HG02623 (cell line): ENCODE measurements at regions not wholly inside any gene's neighbourhood (a gene's known extent, or its start where the extent isn't known, plus 50 kb on each side); places are given as distances from the start of the nearest gene placed in this dataset.

Source experiments
- ATAC-seq: cut with Tn5 transposase; IDR thresholded peaks from one replicate; pipeline ENCODE4 v1.9.1; 2021; ENCODE audit warnings: moderate library complexity; ENCODE audit not compliant: unreplicated experiment

DNA sequence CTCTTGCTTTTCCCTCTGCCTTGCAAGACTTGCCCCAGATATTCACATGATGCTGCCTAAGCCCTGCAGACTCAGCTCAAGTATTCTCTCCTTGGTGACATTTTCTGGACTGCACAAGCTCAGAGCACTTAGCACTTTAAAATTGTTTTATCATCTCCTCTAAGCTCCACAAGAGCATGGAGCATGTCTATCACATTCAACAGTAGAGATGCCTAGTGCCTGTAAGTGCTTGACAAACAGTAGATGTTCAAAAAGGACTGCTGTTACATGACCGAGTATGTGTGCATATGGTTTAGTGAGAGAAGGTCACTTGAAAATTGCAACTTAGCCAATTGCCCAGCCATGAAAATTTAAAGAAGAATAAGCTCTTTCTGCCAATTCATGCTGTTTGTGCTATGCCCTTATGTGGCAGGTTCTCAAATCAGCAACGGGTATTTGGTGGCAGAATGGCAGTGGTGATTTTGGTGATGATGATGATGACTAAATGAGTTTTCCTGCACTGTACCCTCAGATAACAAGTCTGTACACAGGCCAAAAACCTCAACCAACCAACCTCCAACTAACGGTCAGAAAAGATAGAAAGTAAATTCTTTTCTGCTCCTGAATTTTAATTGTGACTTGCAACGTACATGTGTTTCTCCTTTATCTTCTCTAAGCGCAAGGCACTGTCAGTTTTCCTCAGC is 647.2 kb upstream of the UBE2E2 start:
- no peak for ATAC-seq

DNA sequence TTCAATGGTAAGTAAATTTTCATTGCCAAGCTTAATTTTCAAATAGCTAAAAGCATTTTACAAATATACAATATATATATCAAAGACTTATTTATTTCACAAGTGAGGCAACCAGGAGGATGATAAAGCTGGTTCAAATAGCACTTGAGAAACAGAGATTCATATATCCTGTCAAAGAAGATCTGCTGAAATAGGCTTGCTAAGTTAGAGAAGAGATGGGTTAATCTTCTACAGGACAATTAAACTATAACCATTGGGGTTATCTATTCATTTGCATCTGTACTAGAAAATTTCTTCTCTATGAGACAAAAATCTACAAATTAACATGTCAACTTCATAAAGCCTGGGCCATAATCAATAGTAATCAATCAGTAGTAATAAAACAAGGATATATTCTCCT is 637.7 kb upstream of the UBE2E2 start:
- no peak for ATAC-seq

DNA sequence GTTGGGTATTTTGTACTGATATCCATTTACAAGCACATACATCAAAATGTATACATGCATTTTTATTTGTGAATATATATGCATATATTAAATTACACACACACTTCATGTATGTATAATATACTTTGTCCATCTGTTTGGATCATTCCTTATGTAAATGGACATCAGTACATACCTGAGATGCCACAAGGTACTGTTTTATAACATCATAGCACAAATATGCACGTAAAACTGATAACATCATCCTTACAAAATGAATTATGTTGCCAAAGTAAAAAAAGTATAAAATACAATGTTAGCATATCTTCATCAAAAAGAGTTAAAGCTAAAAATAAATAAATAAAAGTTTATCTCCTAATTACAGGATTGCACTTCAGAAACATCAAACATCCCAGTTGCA is 634.8 kb upstream of the UBE2E2 start:
- ATAC-seq, result no peak

DNA sequence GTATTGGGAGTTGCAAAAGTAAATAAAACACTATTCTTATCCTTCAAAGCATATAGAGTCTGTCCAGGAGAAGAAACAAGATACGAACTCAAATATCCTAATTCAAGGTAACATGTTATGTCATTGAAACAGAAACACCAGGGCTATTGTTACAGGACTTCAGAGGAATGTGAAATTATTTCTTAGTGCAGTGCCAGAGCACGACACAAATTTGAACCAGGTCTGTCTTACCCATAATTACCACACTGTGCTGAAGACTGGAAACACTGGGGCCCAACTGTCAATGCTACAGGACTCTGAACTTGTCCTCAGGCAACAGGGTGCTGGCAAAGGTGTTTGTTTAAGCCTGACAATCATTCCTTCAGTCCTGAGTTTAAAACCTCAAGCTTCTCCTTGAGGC is 633.6 kb upstream of the UBE2E2 start:
- ATAC-seq, result no peak

DNA sequence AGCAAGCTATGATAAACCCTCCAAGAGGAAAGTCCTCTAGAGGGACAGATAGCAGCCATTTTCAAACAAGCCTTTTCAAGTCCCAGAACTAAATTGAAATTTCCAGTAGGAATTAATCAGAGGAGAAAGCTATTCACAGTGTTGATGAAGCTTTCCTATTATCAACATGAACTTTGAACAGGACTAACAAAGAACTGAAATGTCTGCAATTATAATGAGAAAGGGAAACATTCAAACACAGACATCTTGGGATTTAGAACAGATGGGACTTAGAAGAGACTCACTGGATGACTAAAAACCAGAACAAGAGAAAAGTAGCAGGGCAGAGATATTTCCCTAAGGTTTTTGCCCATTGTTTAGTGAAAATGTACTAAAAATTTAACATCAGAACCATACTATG is 622.1 kb upstream of the UBE2E2 start:
- ATAC-seq, result no peak

DNA sequence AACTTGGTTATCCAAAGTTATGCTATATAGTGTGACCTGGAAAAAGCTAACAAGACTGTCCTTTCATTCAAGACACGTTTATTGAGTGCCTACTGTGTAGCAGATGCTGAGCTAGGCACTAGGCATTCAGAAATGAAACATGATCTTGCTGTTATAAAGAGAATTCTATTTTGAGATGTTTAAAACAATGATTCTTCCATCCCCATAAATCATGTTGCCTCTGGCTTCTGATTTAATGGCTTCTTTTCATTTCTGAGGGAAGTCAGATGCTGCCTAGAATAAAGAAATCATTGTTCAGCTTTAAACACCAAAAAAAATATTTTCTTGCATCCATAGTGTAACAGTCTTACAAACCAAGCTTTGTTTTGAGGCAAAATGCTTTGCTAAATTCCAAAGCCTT is 620.9 kb upstream of the UBE2E2 start:
- ATAC-seq, result no peak

DNA sequence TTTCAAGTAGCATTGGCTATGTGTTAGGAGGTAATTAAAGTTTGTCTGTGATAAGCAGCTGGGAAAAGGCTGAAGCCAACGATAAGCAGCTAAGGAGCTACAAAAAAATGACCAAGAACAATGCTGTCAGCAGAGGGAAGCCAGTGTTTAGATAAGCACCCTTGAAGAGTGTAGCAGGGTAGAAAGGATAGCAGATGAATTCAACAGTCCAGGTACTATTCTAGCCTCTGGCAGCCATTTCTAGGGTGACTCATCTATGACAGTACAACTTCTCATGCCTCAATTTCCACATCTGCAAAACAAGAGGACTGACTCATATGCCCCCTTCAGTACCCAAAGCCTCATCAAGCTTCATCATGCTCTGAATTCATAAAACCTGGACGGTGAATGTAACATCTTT is 617.6 kb upstream of the UBE2E2 start:
- ATAC-seq, result no peak

DNA sequence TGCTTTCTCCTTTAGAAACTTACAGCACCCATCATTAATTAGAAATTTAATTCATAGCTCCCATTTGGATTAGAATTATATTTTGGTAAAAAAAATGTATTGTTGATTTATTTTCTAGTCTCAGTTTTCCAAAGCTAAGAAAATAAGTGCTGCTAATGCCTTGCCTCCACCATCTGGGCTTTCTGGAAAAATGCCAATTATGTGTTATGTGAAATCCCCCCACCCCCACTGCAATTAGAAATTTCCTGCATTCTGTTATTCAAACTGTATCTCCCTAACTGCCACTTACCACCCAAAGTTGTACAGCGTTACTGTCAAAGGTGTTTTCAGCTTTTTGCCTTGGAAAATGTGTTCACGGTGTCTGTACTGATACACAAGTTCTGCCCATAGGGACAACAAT is 617.2 kb upstream of the UBE2E2 start:
- no peak for ATAC-seq

DNA sequence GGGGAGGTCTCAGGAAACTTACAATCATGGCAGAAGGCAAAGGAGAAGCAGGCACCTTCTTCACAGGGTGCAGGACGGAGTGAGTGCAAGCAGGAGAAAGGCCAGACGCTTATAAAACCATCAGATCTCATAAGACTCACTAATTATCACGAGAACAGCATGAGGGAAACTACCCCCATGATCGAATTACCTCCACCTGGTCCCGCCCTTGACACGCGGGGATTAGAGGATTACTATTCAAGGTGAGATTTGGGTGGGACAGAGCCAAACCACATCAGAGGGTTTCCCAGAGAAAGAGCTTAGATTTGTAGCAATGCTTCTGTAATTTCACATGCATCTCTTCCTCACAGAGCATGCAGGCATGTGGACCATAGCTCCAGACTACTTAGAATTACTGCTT is 615.7 kb upstream of the UBE2E2 start:
- no peak for ATAC-seq

DNA sequence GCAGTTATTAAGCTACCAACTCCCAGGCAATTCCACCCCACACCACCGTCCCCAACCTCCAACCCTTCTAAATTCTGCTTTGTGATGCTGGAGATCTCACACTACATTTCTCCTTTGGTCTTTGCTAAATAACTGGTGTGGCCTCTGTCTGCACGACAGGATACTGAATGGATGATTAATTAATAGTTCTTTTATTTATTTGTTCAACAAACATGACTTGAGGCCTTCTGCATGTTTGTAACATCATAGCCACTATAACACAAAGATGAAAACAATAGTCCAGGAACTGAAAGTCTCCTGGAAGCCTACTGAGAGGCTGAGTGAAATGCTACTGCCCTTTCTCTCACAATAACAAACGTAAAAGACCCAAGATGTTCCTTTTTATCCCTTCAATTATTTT is 609.5 kb upstream of the UBE2E2 start:
- ATAC-seq, result no peak

DNA sequence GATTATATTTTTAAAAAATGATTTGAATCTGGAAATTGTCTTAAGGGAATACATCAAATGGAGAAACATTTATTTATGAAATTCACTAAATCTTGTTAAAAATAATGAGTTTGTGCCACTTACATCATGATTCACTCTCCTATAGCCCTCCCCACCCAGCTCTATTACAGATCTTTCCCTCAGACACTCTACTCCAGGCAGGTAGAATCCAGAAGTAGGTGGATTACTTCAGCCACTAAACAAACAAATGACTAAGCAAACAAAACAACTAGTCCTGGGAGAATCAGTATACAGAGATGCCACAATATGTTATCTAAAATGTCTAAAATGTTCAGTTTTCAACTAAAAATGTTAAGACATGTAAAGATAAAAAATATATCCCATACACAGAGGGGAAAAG is 608.1 kb upstream of the UBE2E2 start:
- no peak for ATAC-seq

DNA sequence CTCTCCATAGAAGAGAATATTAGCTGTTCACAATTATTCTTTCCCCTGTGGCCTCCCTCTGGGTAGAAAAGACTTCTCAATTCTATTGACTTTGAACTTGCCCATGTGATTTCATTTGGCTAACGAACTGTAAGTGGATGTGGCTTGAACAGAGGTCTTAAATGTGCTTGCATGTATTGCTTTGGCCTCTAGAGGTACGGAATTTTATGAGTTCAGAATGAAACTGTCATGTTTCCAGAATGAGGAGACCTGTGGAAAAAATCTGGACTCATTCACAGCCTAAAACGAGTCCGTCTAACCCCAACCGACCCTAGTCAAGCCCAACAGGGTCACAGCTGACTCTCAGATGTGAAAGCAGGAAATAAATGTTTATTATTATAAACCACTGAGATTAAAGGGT is 596.7 kb upstream of the UBE2E2 start:
- ATAC-seq, result no peak

DNA sequence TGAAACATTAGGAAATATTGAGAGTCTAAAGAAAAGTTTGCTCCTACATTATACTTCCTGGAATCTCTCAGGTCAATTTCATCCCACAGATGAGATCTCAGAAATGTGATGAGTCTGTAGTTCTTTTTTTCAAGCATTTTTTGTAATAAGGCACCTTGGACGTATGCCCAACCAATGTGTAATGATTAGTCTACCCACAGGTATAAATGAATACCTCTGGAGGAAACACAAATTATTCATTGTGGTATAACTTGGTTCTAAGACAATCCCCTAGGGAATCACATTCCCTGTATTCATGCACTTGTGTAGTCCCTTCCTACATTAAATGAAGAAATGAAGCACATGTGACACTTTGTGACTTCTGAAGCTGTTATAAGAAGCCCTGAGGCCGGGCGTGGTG is 596.2 kb upstream of the UBE2E2 start:
- ATAC-seq, result no peak

DNA sequence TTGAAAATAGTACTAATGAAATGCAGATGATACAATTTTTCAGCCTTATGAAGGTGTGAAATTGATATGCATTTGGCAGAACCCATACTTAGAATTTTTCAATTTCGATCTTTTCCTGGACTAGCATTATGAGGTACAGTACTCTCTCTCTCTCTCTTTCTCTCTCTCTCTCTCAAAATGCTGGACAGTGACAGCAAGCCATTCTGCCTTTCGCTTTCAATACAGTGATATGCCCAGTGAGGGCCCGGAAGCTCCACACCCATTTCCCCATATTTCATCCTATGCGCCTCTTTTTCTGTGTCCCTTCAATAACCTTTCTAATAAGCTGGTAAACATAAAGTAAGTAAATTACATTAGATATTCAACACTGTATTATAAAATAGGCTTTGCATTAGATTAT is 595.0 kb upstream of the UBE2E2 start:
- ATAC-seq, result no peak

DNA sequence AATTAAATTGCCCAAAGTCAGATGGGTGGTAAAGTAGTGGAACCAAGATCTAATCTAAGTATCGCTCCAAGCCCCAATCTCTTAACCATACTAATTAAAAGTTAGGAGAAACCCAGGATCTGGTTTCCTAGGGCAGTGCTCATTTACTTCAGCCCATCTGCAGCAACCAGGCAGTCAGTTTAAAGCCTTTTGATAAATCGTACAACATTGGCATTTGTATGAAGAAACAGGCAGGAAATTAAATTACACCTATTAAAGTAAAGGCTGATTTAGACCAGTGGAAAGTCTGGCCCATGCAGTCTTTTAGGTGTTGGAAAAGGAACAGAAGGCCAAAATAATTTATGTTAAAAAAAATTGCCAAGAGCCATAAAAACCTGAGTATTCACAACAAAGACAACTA is 594.4 kb upstream of the UBE2E2 start:
- ATAC-seq, result no peak

DNA sequence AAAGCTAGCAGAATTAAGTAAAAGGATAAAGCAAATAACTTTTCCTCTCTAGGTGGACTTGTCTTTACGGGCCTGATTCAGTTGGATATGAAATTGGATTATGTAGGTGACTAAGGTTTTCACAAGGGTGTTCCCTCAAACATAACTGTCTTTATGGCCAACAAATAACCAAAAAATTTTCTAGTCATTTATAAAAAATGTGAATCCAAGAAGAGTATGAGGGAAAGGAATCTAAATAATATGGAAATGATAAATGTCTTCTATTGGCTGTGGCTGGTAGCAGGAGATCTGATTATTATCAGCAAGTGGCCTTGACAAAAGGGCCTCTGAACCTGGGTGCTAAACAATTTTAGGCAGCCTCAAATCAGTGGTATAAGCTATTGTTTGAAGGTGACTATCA is 594.0 kb upstream of the UBE2E2 start:
- ATAC-seq, result no peak

DNA sequence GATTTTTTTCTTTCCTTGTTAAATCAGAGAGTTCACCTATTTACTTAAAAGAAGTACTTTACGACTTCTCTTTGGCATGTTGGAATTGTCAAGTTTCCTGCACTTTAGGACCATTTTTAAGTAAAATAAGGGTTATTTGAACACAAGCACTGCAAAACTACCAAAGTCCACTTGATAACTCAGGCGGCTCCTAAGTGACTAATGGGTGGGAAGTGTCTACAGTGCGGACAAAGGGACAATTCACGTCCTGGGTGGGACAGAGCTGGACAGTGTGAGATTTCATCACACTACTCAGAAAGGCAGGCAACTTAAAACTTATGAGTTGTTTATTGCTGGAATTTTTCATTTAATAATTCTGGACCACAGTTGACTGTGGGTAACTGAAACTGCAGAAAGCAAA is 590.2 kb upstream of the UBE2E2 start:
- no peak for ATAC-seq

DNA sequence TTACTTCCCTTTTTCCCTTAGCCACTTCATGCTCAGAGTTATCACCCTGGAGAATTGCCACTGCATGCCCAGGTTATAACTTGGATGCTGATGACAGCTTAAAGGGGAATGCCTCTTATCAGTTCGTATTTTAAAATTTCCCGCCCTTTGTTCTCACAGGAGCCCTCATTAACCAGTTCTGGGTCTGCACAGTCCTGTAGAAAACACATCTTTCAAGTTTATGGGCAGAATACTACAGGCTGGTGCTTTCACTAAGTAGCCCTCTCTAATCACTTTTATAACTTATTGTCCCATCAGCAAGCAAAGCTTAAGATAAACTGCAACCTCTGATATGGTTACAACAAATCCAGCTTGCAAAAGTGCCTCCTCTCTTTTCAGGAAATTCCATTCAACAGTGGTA is 587.3 kb upstream of the UBE2E2 start:
- no peak for ATAC-seq

DNA sequence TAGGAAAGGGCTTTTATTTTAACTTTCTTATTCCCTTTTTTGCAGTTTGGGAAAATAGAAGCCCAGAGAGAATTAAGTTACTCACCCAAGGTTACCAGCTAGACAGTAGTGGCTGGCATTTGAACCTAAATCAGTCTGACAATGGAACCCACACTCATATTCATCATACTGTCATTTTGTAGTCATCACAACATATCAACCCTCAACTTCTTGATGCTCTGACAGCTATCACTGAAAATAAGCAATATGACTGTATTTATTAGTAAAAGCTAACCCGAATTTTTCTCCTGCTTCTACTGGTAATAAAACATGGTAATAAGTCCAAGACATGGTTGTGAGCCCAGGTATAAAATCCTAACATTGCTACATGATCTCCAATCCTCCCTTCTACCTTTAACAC is 585.8 kb upstream of the UBE2E2 start:
- ATAC-seq, result no peak

DNA sequence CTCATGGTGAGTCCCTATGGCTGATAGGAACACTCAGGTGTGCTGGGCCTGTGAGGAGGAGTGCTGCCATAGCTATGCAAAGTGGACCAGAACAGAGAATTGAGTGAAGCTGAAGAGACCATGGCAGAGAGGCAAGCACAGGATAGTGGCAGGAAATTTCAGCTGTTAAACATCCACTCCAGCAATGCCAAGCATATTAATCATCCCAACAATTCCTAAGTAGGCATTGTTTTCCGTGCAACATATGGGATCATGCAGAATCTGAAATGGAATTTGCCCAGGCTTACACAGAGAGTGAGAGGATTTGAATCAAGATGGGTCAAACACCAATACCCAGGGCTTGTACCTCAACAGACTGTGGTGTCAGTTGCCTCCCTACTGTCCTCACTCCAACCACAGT is 582.6 kb upstream of the UBE2E2 start:
- ATAC-seq, result no peak

DNA sequence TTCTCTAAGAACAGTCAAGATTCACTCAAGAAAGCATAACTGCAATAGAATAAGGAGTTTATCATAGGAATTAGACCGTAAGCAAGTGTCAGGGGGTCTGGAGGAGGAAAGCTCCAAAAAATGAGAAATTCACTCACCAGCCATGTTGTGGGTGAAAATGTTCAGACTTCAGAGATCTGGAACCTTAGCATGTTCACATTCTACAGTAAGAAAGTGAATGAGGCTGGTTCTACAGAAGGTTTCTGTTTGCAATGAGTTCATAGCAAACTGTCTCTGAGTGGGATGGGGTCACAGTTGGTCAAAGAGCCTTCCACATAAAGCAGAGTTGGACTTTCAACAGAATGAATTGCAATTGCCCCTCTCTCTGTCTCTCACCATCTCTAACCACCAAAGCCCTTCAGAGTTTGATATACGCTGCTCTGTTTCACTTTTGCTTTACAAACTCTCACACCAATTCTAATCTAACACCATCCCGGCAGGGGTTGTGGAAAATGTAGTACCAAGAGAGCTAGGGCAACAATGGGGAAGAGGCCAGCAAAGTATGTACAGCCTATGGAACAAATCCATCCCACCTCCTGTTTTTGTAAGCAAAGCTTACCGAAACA is 581.8 kb upstream of the UBE2E2 start:
- ATAC-seq, result no peak

DNA sequence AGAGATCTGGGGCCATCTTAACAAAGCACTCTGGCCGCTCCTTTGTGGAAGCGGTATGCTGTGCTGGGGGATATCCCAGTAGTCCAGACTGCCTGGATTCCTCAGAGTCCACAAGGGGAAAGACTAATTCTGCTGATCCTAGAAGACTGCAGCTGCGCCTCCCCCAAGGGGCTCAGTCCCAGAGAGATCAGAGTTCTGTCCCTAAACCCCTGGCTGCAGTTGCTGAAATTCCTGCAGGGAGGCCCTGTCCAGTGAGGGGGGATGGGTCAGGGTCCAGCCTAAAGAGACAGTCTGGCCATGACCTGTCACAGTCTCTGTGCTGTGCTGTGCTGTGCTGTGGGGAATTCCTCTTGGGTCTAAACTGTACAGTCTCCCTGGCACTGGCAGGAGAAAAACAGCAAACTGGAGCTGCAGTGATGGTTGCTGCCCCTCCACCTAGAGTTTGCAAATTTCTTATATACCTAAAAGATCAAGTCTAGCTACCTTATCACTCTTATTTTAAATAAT is 575.1 kb upstream of the UBE2E2 start:
- no peak for ATAC-seq

DNA sequence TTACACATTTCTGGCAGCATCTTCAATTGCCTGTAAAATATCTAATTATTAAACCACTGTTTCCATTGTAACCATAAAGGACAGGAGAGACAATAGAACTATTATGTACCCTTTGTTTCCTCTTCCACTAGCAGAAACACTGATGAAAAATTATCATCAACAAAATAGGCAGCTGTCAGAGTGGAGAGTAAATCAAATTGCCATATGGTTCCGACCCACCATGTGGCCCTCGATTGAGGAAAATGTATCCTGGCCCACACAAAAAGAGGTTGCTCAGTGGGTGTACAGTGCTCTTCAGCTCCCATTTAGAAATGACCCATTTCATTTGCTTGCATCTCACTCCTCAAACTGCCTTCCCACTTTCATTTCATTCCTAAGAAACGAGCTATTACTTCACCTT is 570.6 kb upstream of the UBE2E2 start:
- no peak for ATAC-seq
